HEK293T (cell line): ENCODE measurements at regions not wholly inside any gene's neighbourhood (a gene's known extent, or its start where the extent isn't known, plus 50 kb on each side); places are given as distances from the start of the nearest gene placed in this dataset.

Source experiments
- ELF4 ChIP-seq: fragments of 450-650 bp; IDR thresholded peaks from 2 replicates; pipeline ENCODE4 v1.6.1; 2017; ENCODE audit warnings: antibody characterized with exemption
- FOXA1 ChIP-seq: fragments of 450-650 bp; IDR thresholded peaks from 2 replicates; pipeline ENCODE4 v1.6.1; 2016; ENCODE audit warnings: mild to moderate bottlenecking
- FOXK2 ChIP-seq: fragments of 450-650 bp; IDR thresholded peaks from 2 replicates; pipeline ENCODE4 v1.6.1; 2016; ENCODE audit warnings: mild to moderate bottlenecking
- HDGF ChIP-seq: fragments of 450-650 bp; IDR thresholded peaks from 2 replicates; pipeline ENCODE4 v1.6.1; 2017; ENCODE audit warnings: antibody characterized with exemption, borderline replicate concordance
- PKNOX1 ChIP-seq: fragments of 450-650 bp; IDR thresholded peaks from 2 replicates; pipeline ENCODE4 v1.6.1; 2016
- SP1 ChIP-seq: fragments of 450-650 bp; IDR thresholded peaks from 2 replicates; pipeline ENCODE4 v1.6.1; 2017
- SUZ12 ChIP-seq: fragments of 450-650 bp; IDR thresholded peaks from 2 replicates; pipeline ENCODE4 v1.6.1; 2016; ENCODE audit warnings: mild to moderate bottlenecking
- ZNF384 ChIP-seq: fragments of 450-650 bp; IDR thresholded peaks from 2 replicates; pipeline ENCODE4 v1.6.1; 2016

GRCh38 chr22:27513021-27513420 lies 288.5 kb downstream of the MN1 start:
- TF ChIP-seq ZNF384 (no peak), HDGF (no peak), ELF4 (no peak), PKNOX1 (no peak), SP1 (no peak), FOXK2 (no peak), SUZ12 (no peak), FOXA1 (no peak)
